GM18508 (cell line): ENCODE measurements at regions not wholly inside any gene's neighbourhood (a gene's known extent, or its start where the extent isn't known, plus 50 kb on each side); places are given as distances from the start of the nearest gene placed in this dataset.
A peak's percentile ranks its signal among the peaks of the same experiment; 100 is the strongest.

Experiments used
- ATAC-seq: cut with Tn5 transposase; IDR thresholded peaks from one replicate; pipeline ENCODE4 v1.9.1; 2021; ENCODE audit warnings: moderate number of reproducible peaks; ENCODE audit not compliant: insufficient read depth, unreplicated experiment

GRCh38 chr7:145331522-145331921 is 495.7 kb upstream of the TPK1 start:
- no peak for ATAC-seq

- ATAC-seq = no peak
These were observed 495.2 kb upstream of the TPK1 start for GRCh38 chr7:145331076-145331475.

GRCh38 chr7:145327646-145328045 is 491.8 kb upstream of the TPK1 start:
- no peak for ATAC-seq

GRCh38 chr7:145324081-145324480 is 488.2 kb upstream of the TPK1 start:
- ATAC-seq = no peak

GRCh38 chr7:145313551-145313950 is 477.7 kb upstream of the TPK1 start:
- no peak for ATAC-seq

GRCh38 chr7:145293754-145294153 is 457.9 kb upstream of the TPK1 start:
- ATAC-seq = no peak

GRCh38 chr7:145293228-145293701 is 457.4 kb upstream of the TPK1 start:
- ATAC-seq = no peak

- ATAC-seq = no peak
These were observed 453.5 kb upstream of the TPK1 start for GRCh38 chr7:145289384-145289783.

- no peak for ATAC-seq
These were observed 440.3 kb upstream of the TPK1 start for GRCh38 chr7:145276118-145276517.

- no peak for ATAC-seq
These were observed 433.7 kb upstream of the TPK1 start for GRCh38 chr7:145269418-145270161.

- no peak for ATAC-seq
These were observed 429.3 kb upstream of the TPK1 start for GRCh38 chr7:145265180-145265579.

GRCh38 chr7:145263886-145264285 is 428.0 kb upstream of the TPK1 start:
- ATAC-seq = peak; percentile 77

- ATAC-seq = no peak
These were observed 416.2 kb upstream of the TPK1 start for GRCh38 chr7:145252031-145252430.

GRCh38 chr7:145224775-145225174 is 388.9 kb upstream of the TPK1 start:
- no peak for ATAC-seq

- ATAC-seq = no peak
These were observed 383.6 kb upstream of the TPK1 start for GRCh38 chr7:145219461-145219860.

GRCh38 chr7:145216866-145217265 is 381.0 kb upstream of the TPK1 start:
- no peak for ATAC-seq

- no peak for ATAC-seq
These were observed 376.2 kb upstream of the TPK1 start for GRCh38 chr7:145212050-145212449.

- ATAC-seq = no peak
These were observed 375.4 kb upstream of the TPK1 start for GRCh38 chr7:145211211-145211610.

- ATAC-seq = no peak
These were observed 358.1 kb upstream of the TPK1 start for GRCh38 chr7:145193951-145194350.

GRCh38 chr7:145184956-145185355 is 349.1 kb upstream of the TPK1 start:
- no peak for ATAC-seq

GRCh38 chr7:145183069-145183468 is 347.2 kb upstream of the TPK1 start:
- ATAC-seq = no peak

GRCh38 chr7:145175366-145175765 is 339.5 kb upstream of the TPK1 start:
- ATAC-seq = no peak
